Choroid plexus epithelial cell (primary cell): ENCODE measurements at regions not wholly inside any gene's neighbourhood (a gene's known extent, or its start where the extent isn't known, plus 50 kb on each side); places are given as distances from the start of the nearest gene placed in this dataset.

Source experiments
- DNase-seq: peaks from one replicate; pipeline ENCODE4 v3.0.0-alpha.2; 2010; ENCODE audit warnings: low read depth
- H3K4me3 ChIP-seq: 2 replicates; pipeline ENCODE4 v1.5.1; 2011; ENCODE audit warnings: low read depth, mild to moderate bottlenecking, control low read depth, low read length, moderate library complexity
- CTCF ChIP-seq: conservative IDR thresholded peaks from 2 replicates; pipeline ENCODE4 v1.5.1; 2011; ENCODE audit warnings: low read depth, mild to moderate bottlenecking, control low read depth, inconsistent platforms, low read length, moderate library complexity

- no peak overlapping the region for H3K4me3 ChIP-seq
- no peak for TF ChIP-seq CTCF
- peak; percentile 30 for DNase-seq
Measured at GRCh38 chr10:78997635-78998618, 70.8 kb upstream of the ZMIZ1 start.

- H3K4me3 ChIP-seq: no peak overlapping the region
- DNase-seq: no peak
- no peak for TF ChIP-seq CTCF
Measured at GRCh38 chr10:79001082-79001885, 67.5 kb upstream of the ZMIZ1 start.

- no peak for DNase-seq
- TF ChIP-seq CTCF: no peak
Measured at GRCh38 chr10:79002336-79002735, 66.4 kb upstream of the ZMIZ1 start.

GRCh38 chr10:79003183-79004100 is 65.3 kb upstream of the ZMIZ1 start:
- H3K4me3 ChIP-seq: no peak overlapping the region
- no peak for TF ChIP-seq CTCF
- no peak for DNase-seq

More at GRCh38 chr10:79002336-79002735, 66.4 kb upstream of the ZMIZ1 start:
- H3K4me3 ChIP-seq: no peak overlapping the region

- no peak for TF ChIP-seq CTCF
- no peak overlapping the region for H3K4me3 ChIP-seq
- DNase-seq: no peak
Measured at GRCh38 chr10:79004311-79004710, 64.5 kb upstream of the ZMIZ1 start.

GRCh38 chr10:79005126-79005810 is 63.5 kb upstream of the ZMIZ1 start:
- no peak overlapping the region for H3K4me3 ChIP-seq
- TF ChIP-seq CTCF: no peak
- DNase-seq: no peak
